GM23248 (cell line): ENCODE measurements at regions not wholly inside any gene's neighbourhood (a gene's known extent, or its start where the extent isn't known, plus 50 kb on each side); places are given as distances from the start of the nearest gene placed in this dataset.
"Not testable (repeated sequence)": the region's sequence is repeated elsewhere in the genome, so short reads cannot be mapped to it uniquely, and the experiment has no call there.

Experiments
- EZH2 ChIP-seq: fragments of 200-600 bp; sonication (generic); IDR thresholded peaks from 2 replicates; pipeline ENCODE4 v1.6.1; 2018; ENCODE audit warnings: antibody characterized with exemption, mild to moderate bottlenecking; ENCODE audit not compliant: insufficient read depth, poor library complexity, severe bottlenecking
- EZH2phosphoT487 ChIP-seq: fragments of 200-600 bp; sonication (generic); IDR thresholded peaks from 2 replicates; pipeline ENCODE4 v1.6.1; 2018; ENCODE audit warnings: antibody characterized with exemption, moderate library complexity, mild to moderate bottlenecking, low read depth; ENCODE audit not compliant: insufficient read depth

DNA sequence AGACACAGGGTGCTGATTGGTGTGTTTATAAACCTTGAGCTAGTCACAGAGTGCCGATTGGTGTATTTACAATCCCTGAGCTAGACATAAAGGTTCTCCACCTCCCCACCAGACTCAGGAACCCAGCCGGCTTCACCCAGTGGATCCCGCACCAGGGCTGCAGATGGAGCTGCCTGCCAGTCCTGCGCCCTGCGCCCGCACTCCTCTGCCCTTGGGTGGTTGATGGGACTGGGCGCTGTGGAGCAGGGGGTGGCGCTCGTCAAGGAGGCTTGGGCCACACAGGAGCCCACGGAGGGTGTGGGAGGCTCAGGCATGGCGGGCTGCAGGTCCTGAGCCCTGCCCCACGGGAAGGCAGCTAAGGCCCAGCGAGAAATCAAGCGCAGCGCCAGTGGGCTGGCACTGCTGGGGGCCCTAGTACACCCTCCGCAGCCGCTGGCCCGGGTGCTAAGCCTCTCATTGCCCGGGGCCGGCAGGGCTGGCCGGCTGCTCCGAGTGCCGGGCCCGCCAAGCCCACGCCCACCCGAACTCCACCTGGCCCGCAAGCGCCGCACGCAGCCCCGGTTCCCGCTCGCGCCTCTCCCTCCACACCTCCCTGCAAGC, 1049.6 kb downstream of the CDH11 start:
- not testable (repeated sequence) for TF ChIP-seq EZH2, EZH2phosphoT487
